ENCODE measurements at regions not wholly inside any gene's neighbourhood (a gene's known extent, or its start where the extent isn't known, plus 50 kb on each side); places are given as distances from the start of the nearest gene placed in this dataset.

DNA sequence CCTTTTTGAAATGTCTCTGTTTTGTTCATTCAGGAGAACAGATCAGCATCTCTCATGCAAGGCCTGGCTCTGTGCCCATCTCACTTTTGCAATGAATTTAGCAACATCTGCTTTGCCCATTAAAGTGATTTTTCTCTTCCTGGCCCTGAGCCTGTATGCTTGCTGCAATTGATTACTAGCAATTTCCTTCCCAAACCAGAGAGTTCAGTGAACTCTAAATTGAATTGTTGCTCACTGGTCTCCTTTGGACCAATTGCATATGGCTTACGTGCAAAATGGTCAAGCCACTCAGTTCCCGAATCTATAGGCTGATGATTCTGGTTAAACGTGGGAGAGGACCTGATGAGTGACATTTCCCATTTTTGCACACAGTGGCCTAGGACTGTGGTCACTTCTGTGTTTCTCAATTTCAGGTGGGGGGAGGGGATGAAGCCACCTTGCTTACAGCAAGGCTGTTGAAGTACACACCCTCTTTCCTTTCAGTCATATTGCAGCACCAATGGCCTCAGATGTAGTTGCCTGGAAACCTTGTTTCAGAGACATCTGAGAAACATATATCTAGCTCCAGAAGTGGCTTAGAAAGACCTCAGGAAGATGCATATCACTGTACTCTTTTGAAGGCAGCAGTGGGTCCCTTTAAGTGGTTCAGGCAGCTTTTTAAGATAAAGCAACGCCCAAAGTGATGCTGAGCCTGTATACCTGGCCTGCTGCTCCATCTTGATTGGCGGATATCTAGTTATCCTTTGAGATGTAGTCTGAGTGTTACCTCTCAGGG is 201.4 kb downstream of the PTEN start:
- ATAC-seq (peak in 1 of 3 donors; percentile 54), DNase-seq (peak in 1 of 2 donors; percentile 77)
- Mint-ChIP-seq H3K9me3 (peaks cover 2 to 7% of the 10 kb centered on the region in 2 donors), H3K27me3 (ENCODE audit: low read depth in 2 of 2) (no peaks in the 10 kb centered on the region), H3K36me3 (peaks cover 5% of the 10 kb centered on the region), H3K4me3 (no peak overlapping the region), H3K27ac (peak overlapping the region in 1 of 2 donors; percentile 34), H3K4me1 (peaks cover 55 to 68% of the 10 kb centered on the region in 2 donors)
- no peaks in the 10 kb centered on the region for H3K27me3 ChIP-seq (ENCODE audit: control insufficient read depth, insufficient read depth, low read length)
- no peak overlapping the region for H3K27ac ChIP-seq (ENCODE audit: low read length)
- no peaks in the 10 kb centered on the region for H3K36me3 ChIP-seq (ENCODE audit: control insufficient read depth, insufficient read depth, low read length)
- H3K4me1 ChIP-seq (ENCODE audit: control insufficient read depth, insufficient read depth, low read length), result peaks cover 48% of the 10 kb centered on the region
- intact Hi-C loops (cut with micrococcal nuclease), result no loop called here
- no peaks in the 10 kb centered on the region for H3K9me3 ChIP-seq (ENCODE audit: control insufficient read depth, insufficient read depth, low read length)
- no peak for TF ChIP-seq CTCF (IDR thresholded peaks at IDR 0.05)
- 77% methylated on average over 5 of the region's 5 CpGs for WGBS (ENCODE audit: insufficient coverage)
- H3K4me3 ChIP-seq (ENCODE audit: low read length), result no peak overlapping the region

GRCh38 chr10:88065383-88066049 is 202.1 kb downstream of the PTEN start:
- TF ChIP-seq CTCF (IDR thresholded peaks at IDR 0.05), result no peak
- 85% methylated on average over 4 of the region's 5 CpGs for WGBS (ENCODE audit: insufficient coverage)
- Mint-ChIP-seq H3K36me3 (peaks cover 5% of the 10 kb centered on the region), H3K27ac (peak overlapping the region in 1 of 2 donors; percentile 34), H3K9me3 (peaks cover 2 to 6% of the 10 kb centered on the region in 2 donors), H3K4me1 (peaks cover 55 to 71% of the 10 kb centered on the region in 2 donors), H3K4me3 (peak overlapping the region; percentile 25), H3K27me3 (ENCODE audit: low read depth in 2 of 2) (peaks cover 2 to 4% of the 10 kb centered on the region in 2 donors)
- no peak for ATAC-seq
- H3K9me3 ChIP-seq (ENCODE audit: control insufficient read depth, insufficient read depth, low read length), result no peaks in the 10 kb centered on the region
- no peaks in the 10 kb centered on the region for H3K27me3 ChIP-seq (ENCODE audit: control insufficient read depth, insufficient read depth, low read length)
- H3K27ac ChIP-seq (ENCODE audit: low read length), result no peak overlapping the region
- intact Hi-C loops (cut with micrococcal nuclease), result no loop called here
- H3K4me1 ChIP-seq (ENCODE audit: control insufficient read depth, insufficient read depth, low read length), result peaks cover 41% of the 10 kb centered on the region
- no peak for DNase-seq
- H3K4me3 ChIP-seq (ENCODE audit: low read length), result no peak overlapping the region
- no peaks in the 10 kb centered on the region for H3K36me3 ChIP-seq (ENCODE audit: control insufficient read depth, insufficient read depth, low read length)

DNA sequence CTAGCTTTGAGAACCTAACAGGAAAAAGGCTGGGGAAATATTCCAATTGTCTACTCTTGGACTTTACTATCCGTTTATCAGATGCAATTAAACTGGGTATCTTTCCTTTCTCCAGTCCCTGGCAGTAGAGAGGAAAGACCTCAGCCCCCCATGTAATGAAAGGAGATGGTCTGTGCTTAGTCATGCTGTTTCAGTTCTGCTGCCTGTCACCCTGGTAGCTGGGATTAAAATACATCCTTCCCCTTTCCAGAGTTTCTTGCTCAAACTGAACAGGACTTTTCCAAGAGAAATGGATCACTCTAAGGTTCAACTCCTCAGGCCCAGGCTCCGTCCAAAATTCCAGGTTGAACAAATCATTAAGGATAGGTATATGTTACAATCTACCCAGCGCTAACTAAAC is 202.9 kb downstream of the PTEN start:
- peak overlapping the region; percentile 54 to 56 for H3K27ac Mint-ChIP-seq
- H3K4me3 ChIP-seq (ENCODE audit: low read length), result no peak overlapping the region
- H3K9me3 Mint-ChIP-seq, result peaks cover 2% of the 10 kb centered on the region in 2 donors
- H3K27me3 ChIP-seq (ENCODE audit: control insufficient read depth, insufficient read depth, low read length), result no peaks in the 10 kb centered on the region
- no peak for TF ChIP-seq CTCF (IDR thresholded peaks at IDR 0.05)
- peaks cover 5% of the 10 kb centered on the region for H3K36me3 Mint-ChIP-seq
- DNase-seq, result no peak
- 78% methylated on average over 3 of the region's 3 CpGs for WGBS (ENCODE audit: insufficient coverage)
- ATAC-seq, result no peak
- H3K27ac ChIP-seq (ENCODE audit: low read length), result peak overlapping the region; percentile 62
- H3K4me1 ChIP-seq (ENCODE audit: control insufficient read depth, insufficient read depth, low read length), result peaks cover 33% of the 10 kb centered on the region
- no peak overlapping the region for H3K4me3 Mint-ChIP-seq
- peaks cover 57 to 73% of the 10 kb centered on the region in 2 donors for H3K4me1 Mint-ChIP-seq
- H3K27me3 Mint-ChIP-seq (ENCODE audit: low read depth in 2 of 2), result peaks cover 8 to 12% of the 10 kb centered on the region in 2 donors
- no peaks in the 10 kb centered on the region for H3K9me3 ChIP-seq (ENCODE audit: control insufficient read depth, insufficient read depth, low read length)
- intact Hi-C loops (cut with micrococcal nuclease), result no loop called here
- no peaks in the 10 kb centered on the region for H3K36me3 ChIP-seq (ENCODE audit: control insufficient read depth, insufficient read depth, low read length)

Measured in natural killer cell (primary cell).